VCaP (cell line): ENCODE measurements at regions not wholly inside any gene's neighbourhood (a gene's known extent, or its start where the extent isn't known, plus 50 kb on each side); places are given as distances from the start of the nearest gene placed in this dataset.

Experiments
- H3K27ac ChIP-seq: fragments of 450-650 bp; 2 replicates; pipeline ENCODE4 v1.5.1; 2017
- TF ChIP-seq, protein P1 (sequence below): fragments of 450-650 bp; conservative IDR thresholded peaks from 2 replicates; pipeline ENCODE4 v1.5.1; 2017; ENCODE audit warnings: mild to moderate bottlenecking, moderate library complexity

- no peak overlapping the region for H3K27ac ChIP-seq
- TF ChIP-seq, protein P1, sequence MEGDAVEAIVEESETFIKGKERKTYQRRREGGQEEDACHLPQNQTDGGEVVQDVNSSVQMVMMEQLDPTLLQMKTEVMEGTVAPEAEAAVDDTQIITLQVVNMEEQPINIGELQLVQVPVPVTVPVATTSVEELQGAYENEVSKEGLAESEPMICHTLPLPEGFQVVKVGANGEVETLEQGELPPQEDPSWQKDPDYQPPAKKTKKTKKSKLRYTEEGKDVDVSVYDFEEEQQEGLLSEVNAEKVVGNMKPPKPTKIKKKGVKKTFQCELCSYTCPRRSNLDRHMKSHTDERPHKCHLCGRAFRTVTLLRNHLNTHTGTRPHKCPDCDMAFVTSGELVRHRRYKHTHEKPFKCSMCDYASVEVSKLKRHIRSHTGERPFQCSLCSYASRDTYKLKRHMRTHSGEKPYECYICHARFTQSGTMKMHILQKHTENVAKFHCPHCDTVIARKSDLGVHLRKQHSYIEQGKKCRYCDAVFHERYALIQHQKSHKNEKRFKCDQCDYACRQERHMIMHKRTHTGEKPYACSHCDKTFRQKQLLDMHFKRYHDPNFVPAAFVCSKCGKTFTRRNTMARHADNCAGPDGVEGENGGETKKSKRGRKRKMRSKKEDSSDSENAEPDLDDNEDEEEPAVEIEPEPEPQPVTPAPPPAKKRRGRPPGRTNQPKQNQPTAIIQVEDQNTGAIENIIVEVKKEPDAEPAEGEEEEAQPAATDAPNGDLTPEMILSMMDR = no peak
Measured at GRCh38 chr18:10157706-10158105, 243.9 kb downstream of the VAPA start.

DNA sequence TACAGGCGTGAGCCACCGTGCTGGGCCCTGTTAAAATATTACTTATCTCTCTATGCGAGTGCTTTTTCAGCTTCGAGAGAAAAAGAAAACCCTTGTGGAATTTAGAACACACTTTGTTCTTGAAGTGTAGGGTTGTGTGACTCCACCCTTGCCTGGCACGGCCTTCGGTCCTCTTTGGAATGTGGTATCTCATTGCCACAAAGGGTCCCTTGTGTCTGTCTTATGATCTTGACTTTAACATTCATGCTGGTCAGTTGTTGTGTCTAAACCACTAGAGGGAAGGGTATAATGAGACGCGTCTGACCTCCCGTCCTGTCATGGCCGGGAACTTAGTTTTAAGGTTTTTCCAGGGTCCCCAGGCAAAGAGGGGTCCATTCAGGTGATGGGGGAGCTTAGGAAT lies 246.4 kb downstream of the VAPA start:
- TF ChIP-seq, protein P1 = no peak
- no peak overlapping the region for H3K27ac ChIP-seq

DNA sequence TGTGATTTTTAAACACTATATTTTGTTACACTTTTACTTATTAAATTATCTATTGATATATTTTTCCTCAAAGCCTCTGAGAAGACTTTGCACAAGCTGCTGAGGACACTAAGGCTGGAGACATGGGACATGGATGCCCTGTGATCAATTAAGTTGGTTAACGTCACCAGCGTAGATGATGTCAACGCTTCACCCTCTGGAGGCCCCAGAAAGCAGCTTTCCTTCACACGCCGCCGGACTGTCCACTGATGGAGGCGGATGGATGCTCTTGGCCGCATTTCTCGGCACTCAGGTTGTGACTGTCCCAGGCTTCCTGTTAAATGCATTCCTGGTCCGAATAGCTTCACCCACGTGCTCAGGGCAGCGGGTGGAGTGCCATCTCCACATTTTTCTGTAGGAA lies 247.5 kb downstream of the VAPA start:
- TF ChIP-seq, protein P1 = no peak
- H3K27ac ChIP-seq = no peak overlapping the region

GRCh38 chr18:10162340-10162739 lies 248.5 kb downstream of the VAPA start:
- TF ChIP-seq, protein P1 = no peak
- H3K27ac ChIP-seq = no peak overlapping the region

DNA sequence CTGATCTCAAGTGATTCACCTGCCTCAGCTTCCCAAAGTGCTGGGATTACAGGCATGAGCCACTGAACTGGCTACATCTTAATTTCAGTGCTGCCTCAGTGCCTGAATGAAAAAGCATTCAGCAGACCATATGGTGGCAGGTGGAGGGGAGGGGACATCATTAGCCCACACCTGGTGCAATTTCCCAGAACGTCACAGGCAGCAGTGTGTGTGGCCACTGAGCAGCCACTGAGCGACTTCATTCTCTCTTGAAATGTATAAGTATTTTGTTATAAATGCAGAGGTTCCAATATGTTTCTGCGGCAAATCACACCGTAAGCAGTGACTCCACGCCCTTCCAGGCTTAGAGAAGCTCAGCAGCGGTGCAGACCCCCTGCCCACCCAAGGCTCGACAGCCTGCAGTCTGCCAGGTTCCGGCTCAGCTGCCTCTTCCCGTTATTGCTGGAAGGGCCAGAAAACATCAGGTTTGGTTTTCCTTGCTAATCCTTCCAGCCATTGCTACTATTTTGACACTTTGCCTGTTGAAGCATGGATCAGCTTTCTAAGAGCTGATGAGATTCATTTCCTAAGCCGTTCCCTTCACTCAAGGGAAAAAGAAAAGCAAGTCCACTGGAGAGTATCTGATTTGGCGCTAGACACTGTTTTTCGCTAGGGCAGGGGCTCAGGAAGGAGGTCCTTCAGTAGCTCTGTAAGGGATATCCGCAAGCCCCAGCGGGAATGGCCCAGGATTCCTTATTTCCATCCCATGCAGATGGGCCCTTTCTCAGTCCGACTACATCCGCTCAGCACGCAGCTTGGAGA lies 250.7 kb downstream of the VAPA start:
- TF ChIP-seq, protein P1 = no peak
- no peak overlapping the region for H3K27ac ChIP-seq

DNA sequence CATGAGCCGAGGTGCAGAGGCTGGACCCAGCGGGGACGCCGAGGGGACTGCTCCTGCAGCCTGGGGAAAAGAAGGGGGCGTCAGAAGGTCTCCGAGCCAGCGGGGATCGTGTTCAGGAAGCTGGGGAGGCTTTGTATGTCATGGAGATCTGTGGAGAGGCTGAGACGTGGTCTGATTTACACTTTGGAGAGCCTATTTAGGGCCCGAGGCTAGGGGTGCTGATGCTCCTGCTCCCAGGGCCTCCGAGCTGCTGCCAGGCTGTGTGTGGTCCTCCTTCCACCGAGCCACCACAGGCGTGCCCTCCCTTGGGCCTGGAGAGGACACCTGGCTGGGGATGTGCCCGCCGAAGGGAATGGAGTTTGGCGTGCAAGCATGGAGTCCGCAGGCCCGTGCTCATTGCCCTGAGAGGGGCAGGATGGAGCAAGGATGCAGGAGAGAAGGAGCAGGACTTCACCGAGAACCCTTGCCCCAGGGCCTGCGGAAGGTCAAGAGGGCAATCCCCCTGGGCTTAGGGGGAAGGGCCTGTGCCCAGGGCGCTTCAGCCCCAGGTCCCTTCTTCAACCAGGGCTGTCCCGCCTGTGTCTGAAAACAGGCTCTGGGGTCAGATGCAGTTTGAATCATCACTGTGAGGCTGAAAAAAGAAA lies 252.5 kb downstream of the VAPA start:
- TF ChIP-seq, protein P1 = no peak
- no peak overlapping the region for H3K27ac ChIP-seq

- H3K27ac ChIP-seq = no peak overlapping the region
- TF ChIP-seq, protein P1 = no peak
Measured at GRCh38 chr18:10167759-10168158, 253.9 kb downstream of the VAPA start.
